DLD1 (cell line): ENCODE measurements at regions not wholly inside any gene's neighbourhood (a gene's known extent, or its start where the extent isn't known, plus 50 kb on each side); places are given as distances from the start of the nearest gene placed in this dataset.

ENCODE experiments used
- in situ Hi-C: cut with HindIII; loops from 2 replicates; pipeline ENCODE4 v1.10.0; 2017; ENCODE audit warnings: low sequenced_read_pairs

GRCh38 chr15:97443101-97443500, 517.4 kb upstream of the ARRDC4 start:
- in situ Hi-C loops = no loop called here

- in situ Hi-C loops = no loop called here
Measured at GRCh38 chr15:97446138-97446537, 514.4 kb upstream of the ARRDC4 start.

- in situ Hi-C loops = no loop called here
Measured at GRCh38 chr15:97456521-97457202, 503.8 kb upstream of the ARRDC4 start.

DNA sequence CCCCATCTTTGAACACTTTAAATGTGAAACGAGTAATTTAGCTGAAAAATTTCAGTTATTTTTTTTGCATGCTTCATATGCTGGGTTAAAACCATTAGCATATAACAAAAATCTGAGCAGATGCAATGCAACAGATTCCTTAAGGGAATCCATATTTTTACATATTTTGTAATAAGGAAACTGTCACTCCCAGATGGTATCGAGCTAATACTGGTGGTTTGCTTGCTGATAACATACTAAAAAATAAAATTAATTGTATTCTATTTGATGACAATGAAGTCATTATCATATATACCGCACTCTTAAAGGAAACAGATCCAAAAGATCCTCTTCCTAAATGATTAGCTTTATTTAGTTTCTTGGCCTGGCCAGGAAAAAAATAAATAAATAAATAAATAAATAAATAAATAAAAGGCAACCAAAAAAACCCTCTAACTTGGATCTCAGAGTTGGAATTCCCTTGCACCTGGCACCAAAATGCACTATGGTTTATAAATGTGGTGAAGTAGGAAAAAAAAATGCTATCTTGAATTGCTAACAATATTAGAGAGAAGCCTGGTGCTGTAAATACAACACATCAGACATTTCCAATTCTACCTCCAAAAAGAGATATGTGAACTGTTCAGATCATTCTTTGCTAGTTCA, 503.2 kb upstream of the ARRDC4 start:
- in situ Hi-C loops = no loop called here

- in situ Hi-C loops = no loop called here
Measured at GRCh38 chr15:97459771-97460170, 500.7 kb upstream of the ARRDC4 start.

DNA sequence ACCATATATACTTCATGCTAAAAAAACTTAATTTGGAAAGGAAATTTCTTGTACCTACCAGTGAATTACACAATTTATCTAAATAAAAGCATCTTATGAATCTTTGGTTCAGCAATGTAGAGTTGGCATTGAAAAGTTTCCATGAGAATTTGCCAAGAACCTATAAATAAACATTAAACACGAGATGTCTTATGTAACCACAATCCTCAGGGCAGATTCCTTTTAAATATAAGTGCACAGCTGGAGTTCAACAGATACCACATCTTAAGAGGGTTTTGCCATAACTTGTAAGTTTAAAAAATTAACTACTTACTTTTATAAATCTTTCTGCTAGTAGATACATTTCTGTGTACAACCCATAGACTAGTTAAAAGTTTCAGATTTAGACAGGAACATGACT, 499.3 kb upstream of the ARRDC4 start:
- in situ Hi-C loops = no loop called here

GRCh38 chr15:97463696-97464095, 496.8 kb upstream of the ARRDC4 start:
- in situ Hi-C loops = no loop called here

DNA sequence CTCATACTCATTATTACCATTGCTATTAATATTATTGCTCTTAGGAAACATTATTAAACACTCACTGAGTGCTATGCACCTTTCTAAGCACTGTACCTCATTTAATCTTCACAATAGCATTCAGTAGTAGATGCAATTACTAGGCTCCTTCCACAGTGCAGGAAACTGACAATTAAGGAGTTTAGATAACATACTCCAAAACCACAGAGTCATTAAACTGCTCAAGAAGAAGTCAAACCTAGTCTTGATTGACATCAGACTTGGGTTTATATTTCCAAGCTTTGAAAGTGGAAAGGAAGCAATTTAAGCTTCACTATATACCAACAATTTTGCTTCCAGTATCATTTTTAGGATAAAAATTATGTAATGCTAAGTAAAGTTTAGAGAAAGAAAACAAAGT, 490.1 kb upstream of the ARRDC4 start:
- in situ Hi-C loops = no loop called here

GRCh38 chr15:97473627-97474026, 486.9 kb upstream of the ARRDC4 start:
- in situ Hi-C loops = no loop called here

DNA sequence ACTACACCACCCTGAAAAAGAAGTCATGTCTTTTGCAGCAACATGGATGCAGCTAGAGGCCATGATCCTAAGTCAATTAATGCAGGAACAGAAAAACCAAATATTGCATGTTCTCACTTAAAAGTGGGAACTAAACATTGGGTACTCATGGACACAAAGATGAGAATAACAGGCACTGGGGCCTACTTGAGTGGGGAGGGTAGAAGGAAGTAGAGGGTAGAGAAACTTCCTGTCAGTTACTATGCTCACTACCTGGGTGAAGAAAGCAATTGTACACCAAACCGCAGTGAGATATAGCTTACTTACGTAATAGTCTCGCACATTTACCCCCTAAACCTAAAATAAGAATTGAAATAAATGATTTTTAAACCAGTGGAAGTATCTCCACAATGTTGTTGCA, 480.5 kb upstream of the ARRDC4 start:
- in situ Hi-C loops = no loop called here

GRCh38 chr15:97482521-97482920, 478.0 kb upstream of the ARRDC4 start:
- in situ Hi-C loops = no loop called here

DNA sequence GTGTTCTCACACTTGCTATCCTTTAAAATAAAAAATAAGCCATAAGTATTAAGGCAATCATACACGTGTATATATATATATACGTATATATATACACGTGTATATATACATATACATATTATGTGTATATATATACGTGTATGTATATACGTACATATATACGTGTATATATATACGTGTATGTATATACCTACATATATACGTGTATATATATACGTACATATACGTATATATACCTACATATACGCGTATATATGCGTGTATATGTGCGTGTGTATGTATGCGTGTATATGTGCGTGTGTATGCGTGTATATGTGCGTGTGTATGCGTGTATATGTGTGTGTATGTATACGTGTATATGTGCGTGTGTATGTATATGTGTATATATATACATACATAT, 477.3 kb upstream of the ARRDC4 start:
- in situ Hi-C loops = no loop called here

DNA sequence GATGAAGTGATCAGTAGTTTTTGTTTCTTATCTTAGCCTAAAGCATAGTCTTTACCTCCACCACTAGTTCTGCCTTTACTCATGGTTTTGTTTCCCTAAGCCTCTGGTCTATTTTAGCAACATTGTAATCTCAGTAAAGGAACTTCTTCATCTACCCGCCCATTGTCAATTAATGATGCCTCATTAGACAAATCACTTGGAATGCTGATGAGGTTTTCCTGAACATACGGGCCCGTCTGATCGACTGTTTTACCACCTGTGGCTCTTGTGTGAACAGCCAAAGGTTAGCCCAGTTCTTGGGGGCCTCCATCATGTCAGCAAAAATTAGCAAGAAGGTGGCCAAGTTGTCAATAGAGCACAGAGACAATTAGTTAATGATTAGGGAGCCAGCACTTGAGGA, 470.1 kb upstream of the ARRDC4 start:
- in situ Hi-C loops = no loop called here

DNA sequence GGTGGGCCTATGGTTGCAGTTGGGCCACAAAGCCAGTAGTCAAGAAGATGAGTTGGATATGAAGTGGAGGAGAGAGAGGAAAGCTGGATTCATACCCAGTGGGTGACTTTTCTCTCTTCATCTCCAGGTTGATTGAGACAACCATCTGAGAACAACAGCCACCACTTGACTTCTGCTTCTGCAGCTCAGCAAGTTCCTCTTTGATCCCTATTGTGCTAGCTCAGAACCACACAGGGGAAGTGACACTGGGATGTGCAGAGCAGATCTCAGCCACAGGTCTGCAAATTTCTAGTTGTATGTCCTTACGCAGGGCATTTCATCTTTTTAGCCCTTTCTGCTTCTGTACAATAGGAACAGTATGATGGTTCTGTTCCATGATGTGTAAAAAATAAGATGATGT, 459.2 kb upstream of the ARRDC4 start:
- in situ Hi-C loops = no loop called here

GRCh38 chr15:97502038-97502437, 458.5 kb upstream of the ARRDC4 start:
- in situ Hi-C loops = no loop called here

GRCh38 chr15:97504031-97504792, 456.3 kb upstream of the ARRDC4 start:
- in situ Hi-C loops = no loop called here

- in situ Hi-C loops = no loop called here
Measured at GRCh38 chr15:97517737-97518136, 442.8 kb upstream of the ARRDC4 start.

- in situ Hi-C loops = no loop called here
Measured at GRCh38 chr15:97520689-97521088, 439.8 kb upstream of the ARRDC4 start.

- in situ Hi-C loops = no loop called here
Measured at GRCh38 chr15:97521381-97522285, 438.9 kb upstream of the ARRDC4 start.

DNA sequence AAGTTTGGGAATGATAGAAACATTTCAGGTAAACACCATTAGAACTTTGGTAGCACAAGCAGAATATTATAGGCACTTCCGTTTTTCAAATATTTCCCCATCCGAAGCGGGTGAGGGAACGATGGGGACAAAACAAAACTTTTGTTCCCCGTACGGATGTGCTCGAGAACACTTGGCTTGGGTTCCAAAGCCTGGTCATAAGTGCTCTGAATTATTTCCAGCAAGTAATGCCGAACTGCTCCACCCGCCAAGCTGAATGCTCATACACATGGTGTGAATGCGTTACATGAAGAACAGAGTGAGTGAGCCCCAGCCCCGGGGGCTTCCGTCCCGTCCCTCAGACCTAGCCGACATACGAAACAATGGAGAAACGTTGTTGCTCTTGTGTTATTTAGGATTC, 438.2 kb upstream of the ARRDC4 start:
- in situ Hi-C loops = no loop called here

DNA sequence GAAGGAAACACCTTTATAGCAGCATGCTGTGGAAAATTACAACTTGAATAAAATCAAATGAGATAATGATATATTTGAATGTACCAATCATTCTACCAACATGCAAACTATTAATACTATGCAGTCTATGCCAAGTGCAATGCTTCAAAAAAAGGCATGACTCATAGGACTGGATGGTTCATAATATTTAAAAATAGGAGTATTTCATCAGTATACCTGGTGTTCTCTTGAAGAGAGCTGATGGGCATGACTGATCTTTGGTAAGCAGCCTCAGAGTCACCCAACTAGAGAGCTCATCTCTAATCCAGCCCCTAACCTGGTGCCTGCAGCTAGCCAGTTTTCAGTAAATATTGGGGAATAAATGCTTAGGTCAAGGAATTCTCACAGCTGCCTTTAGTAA, 434.7 kb upstream of the ARRDC4 start:
- in situ Hi-C loops = no loop called here
